DND-41 (cell line): ENCODE measurements at regions not wholly inside any gene's neighbourhood (a gene's known extent, or its start where the extent isn't known, plus 50 kb on each side); places are given as distances from the start of the nearest gene placed in this dataset.
A peak's percentile ranks its signal among the peaks of the same experiment; 100 is the strongest.

Experiments
- CTCF ChIP-seq: IDR thresholded peaks from 2 replicates; pipeline ENCODE4 v1.5.1; 2012; ENCODE audit warnings: borderline replicate concordance, low read length, moderate library complexity, mild to moderate bottlenecking; ENCODE audit not compliant: poor library complexity, severe bottlenecking; ENCODE audit errors: extremely low read depth
- EZH2 ChIP-seq: IDR thresholded peaks from 3 replicates; pipeline ENCODE4 v1.6.1; 2012; ENCODE audit warnings: borderline replicate concordance, low read depth, mild to moderate bottlenecking, moderate library complexity, low read length, inconsistent platforms; ENCODE audit not compliant: severe bottlenecking

DNA sequence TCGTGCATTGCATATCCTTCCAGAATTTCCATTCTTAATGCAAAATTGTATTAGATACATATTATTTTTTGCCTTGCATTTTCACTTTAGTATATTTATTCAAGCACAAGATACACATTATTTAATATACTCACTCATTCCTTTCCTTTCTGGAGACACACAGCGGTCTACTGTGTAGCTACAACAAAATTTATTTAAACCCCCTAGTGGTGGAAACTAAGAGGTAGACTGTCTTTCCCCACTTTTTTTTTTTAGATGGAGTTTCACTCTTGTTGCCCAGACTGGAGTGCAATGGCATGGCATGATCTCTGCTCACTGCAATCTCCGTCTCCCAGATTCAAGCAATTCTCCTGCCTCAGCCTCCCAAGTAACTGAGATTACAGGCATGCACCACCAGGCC is 2040.3 kb upstream of the PCDH20 start:
- TF ChIP-seq CTCF (peak; percentile 28), EZH2 (no peak)
